ENCODE measurements at regions not wholly inside any gene's neighbourhood (a gene's known extent, or its start where the extent isn't known, plus 50 kb on each side); places are given as distances from the start of the nearest gene placed in this dataset.
"Not testable (repeated sequence)": the region's sequence is repeated elsewhere in the genome, so short reads cannot be mapped to it uniquely, and the experiment has no call there.

DNA sequence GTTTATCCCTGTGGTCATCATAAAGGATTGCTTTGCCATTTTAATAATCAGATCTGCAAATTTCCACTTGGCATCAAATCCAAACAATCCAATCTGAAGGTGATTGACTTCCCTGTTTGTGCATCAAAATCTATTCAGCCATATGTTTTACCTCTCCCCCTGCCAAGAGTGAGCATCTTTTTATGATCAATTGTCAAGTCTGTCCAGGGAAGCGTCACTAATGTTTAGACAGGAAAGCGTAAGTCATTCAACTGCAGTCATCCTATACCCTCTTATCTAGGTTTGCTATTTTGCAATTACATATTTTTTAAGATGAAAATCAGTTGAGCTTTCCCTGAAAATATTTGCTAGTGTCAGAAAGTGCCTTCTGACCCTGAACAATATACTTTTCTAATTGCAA lies 1224.1 kb upstream of the SEL1L start:
- DNase-seq = no peak

GRCh38 chr14:82759656-82760055 lies 1226.0 kb upstream of the SEL1L start:
- DNase-seq = no peak

DNA sequence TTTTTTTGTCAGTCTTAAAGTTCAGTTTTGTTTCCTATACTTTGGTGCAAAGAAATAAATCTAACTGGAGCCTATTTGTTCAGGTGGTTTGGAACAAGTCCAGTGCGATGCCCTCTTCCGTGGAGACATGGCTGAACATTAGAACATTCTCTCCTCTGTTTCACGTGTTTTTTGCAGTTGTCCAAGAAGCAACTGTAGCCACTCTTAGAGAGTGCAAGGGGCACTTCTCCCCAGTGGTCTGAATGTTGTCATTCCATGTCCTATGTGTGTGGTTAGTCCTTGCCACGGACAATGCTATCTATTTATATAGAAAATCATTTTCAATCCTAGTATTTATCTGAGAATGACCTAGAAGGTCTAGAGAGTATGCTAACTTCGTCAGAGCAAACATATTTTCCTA lies 1232.5 kb upstream of the SEL1L start:
- DNase-seq = no peak

DNA sequence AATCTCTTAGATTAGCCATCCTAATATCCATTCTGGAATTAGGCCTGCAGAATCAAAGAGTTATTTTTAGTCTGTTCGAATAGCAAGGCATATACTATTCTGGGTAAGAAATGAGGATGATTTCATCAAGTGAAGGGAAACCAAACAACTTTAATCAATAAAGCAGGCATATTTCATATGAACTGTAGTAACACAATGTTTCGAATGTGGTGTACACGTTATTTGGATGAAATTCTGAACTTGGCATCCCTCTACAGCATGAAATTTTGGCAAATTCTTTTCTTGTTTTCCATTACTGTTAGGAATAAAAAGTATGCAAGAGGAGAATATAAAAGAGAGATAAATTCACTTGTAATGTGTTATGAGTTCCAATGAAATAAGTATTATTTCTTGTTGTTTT lies 1233.3 kb upstream of the SEL1L start:
- DNase-seq = no peak

GRCh38 chr14:82776958-82777357 lies 1243.3 kb upstream of the SEL1L start:
- no peak for DNase-seq

DNA sequence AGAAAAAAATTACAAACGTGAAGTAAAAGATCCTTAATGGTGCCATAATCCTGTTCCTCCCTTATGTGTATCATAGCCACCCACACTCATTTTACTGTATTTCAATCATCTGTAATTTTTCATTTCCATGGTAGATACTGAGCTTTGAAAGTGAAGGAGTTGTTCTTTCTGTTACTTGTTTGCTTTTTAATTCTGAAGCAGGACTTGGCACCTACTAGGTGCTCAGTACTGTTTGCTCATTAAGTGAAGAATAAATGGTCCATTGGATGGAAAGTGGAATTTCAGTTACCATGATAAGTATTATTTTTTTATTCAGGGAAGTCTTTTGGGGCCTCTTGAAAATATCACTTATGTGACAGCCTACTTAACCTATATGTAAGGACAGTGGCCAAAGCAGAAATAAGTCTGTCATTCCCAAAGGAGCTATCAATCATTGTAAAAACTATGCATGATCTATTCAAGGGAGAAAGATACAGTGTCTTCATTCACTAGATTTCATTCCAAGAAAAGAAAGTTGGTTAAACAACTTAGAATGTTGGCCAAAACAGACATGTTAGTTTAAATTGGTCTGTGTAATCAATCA lies 1244.4 kb upstream of the SEL1L start:
- no peak for DNase-seq

- DNase-seq = no peak
Measured at GRCh38 chr14:82778601-82779000, 1244.9 kb upstream of the SEL1L start.

- no peak for DNase-seq
Measured at GRCh38 chr14:82779301-82779700, 1245.6 kb upstream of the SEL1L start.

GRCh38 chr14:82785756-82786482 lies 1252.3 kb upstream of the SEL1L start:
- no peak for DNase-seq

- DNase-seq = no peak
Measured at GRCh38 chr14:82786483-82786880, 1252.8 kb upstream of the SEL1L start.

DNA sequence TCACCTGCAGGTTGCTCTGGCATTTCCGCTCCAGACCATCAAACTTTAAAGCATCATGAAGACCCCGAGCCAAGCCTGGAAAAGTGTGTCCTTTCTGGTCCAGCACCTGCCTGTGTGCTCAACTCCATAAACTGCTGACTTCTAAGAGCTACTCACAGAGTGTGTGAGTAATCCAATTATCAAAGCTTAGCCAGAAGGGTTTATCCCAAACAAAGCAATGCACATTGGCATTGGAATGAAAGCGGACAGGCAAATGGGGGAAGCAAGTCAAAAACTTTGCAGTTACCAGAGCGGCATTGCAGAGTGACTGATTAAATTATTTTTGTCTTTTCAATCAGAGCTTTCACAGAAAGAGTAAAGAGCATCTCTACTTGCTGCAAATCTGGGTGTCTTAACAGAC lies 1262.4 kb upstream of the SEL1L start:
- no peak for DNase-seq

- DNase-seq = no peak
Measured at GRCh38 chr14:82798276-82798675, 1264.6 kb upstream of the SEL1L start.

DNA sequence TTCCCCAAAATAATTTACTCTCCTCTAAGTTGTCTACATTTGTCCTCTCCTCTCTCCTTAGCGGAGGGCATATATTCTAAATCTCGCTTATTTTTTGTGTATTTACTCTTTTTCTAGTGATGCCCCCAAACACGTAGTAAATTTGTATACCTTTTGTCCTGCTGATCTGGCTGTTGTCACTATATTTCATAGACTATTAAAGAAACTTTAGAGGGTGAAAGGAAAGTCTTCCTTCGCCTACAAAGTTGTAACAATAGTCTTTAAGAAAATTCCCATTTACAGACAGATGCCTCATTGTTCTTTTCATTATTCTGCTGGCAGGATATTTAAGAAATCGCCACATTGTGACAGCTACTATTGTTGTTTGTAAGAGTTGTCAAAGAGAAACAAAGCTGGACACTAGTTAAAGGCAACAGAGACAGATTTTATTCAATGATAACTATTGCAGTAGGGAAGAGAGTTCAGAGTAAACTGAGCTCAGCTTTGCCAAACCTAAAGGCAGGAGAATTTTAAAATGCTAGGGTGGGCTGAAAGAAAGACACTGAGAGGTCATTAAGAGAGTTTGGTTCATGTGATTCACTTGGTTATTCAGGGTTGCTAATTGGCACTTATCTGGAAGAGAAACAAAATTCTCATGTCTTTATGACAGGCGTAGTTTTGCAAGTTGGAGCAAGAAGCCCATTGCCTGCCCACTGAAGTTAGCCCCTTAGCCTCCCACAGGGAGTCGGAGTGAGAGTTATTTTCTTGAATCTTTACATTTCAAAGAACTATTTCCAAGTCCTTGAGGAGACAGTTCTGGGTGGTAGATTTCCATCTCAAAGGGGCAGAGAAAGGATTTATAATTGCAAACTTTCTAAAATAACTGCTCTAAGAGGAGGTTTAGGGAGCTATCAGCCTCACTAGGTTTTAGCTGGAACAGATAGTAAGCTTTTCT lies 1272.5 kb upstream of the SEL1L start:
- no peak for DNase-seq

- DNase-seq = no peak
Measured at GRCh38 chr14:82811246-82811645, 1277.6 kb upstream of the SEL1L start.

GRCh38 chr14:82814339-82814738 lies 1280.7 kb upstream of the SEL1L start:
- DNase-seq = not testable (repeated sequence)

DNA sequence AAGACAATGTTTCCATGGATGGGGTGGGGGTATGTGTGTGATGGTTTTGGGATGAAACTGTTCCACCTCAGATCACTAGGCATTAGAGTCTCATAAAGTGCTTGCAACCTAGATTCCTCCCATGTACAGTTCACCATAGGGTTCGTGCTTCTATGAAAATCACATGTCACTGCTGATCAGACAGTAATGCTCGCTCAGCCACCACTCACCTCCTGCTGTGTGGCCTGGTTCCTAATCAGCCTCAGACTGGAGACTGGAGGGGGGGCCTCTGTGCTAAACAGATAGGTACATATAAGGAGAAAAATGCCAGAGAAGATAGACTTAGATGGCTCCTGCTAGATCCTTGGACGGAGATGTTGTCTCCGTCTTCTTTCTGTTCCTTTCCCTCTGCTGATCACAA lies 1296.9 kb upstream of the SEL1L start:
- DNase-seq = no peak

- DNase-seq = no peak
Measured at GRCh38 chr14:82836256-82836950, 1302.8 kb upstream of the SEL1L start.

DNA sequence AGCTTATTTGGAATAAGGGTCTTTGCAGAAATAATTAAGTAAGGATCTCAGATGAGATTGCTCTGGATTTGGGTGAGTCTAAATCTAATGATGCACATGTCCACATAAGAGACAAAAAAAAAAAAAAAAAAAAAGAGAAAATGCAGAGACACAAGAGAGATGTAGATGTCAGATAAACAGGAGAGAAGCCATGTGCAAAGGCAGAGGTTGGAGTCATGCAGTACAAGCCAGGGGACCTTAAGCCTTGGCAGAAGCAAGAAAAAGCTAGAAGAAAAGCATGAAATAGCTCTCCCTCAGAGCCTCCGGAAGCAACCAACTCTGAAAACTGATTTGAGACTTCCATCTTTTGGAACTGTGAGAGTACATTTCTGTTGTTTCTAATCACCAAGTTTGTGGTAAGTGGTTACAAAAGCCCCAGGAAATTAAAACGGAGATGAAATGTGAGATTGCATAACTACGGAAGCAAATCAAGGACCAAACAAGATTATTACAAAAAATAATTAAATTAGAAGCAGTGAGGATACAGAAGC lies 1304.0 kb upstream of the SEL1L start:
- no peak for DNase-seq

DNA sequence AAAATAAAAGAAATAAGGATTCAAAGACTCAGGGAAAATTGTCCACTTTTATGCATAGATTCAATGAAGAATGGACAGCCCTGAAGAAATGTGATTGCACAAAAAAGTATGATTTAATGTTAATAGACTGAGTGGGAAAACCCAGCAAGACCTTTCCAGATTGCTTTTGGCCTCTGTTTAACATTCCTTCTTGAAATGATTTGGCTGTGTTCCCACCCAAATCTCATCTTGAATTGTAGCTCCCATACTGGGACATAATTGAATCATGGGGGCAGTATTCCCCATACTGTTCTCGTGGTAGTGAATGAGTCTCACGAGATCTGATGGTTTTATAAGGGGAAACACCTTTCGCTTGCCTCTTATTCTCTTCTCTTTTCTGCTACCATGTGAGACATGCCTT lies 1316.9 kb upstream of the SEL1L start:
- DNase-seq = no peak

- no peak for DNase-seq
Measured at GRCh38 chr14:82854131-82854530, 1320.5 kb upstream of the SEL1L start.

DNA sequence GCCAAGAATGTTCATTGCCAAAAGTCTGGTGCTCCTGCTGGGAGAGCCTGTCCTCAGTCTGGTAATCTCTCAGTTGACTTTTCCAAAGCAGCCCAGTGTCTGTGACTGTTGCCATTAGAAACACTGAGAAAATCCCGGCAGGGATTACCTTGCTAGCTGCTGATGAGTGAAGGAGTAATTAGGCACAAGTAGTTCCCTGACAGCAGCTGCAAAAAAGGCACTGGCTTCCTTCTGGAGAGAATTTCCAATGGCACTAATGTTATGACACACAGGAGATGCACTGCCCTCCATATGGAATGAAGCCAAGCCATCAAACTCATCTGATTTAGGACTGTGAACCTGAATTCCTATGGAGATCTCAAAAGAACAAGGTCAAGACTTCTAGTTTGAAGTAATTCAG lies 1321.2 kb upstream of the SEL1L start:
- no peak for DNase-seq

DNA sequence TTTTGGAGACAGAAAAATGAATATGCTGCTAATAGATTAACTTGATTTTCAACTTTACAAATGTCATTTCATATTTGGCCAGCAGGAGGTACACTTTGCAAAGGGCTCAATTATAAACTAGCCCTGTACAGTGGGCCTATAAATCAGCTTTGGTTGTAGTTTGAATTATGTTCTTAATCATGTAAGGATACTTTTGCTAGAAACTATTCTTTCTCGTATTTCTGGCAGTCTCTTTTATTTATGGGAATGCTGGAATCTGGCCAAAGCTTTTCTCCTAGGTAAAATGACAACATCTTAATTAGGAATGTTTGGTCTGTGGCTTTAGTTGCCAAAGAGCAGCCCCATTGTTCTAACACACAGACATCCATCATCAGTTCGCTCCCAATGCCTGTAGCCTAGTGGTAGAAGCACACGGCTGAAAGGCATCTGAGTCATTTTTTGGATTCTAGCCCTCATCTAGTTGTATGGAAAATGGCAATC lies 1322.3 kb upstream of the SEL1L start:
- DNase-seq = peak in 2 of 3 donors; percentile 19 to 23

DNA sequence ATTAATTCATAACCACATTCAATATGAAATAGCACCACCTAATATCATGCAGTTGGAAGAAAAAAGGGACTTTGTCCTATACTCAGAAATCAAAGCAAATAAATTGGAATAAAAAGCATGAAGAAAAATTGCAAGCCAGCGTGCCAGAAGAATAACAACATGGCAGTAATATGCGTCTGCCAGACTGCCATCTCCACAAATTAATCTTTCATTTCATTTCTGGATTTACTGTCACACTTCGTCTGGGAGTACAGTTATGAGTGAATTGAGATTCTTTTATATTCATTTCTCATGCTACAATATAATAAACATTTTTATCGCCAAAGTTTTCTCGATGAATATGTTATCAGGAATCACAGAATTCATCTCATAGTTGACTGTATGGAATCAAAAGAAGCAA lies 1327.7 kb upstream of the SEL1L start:
- no peak for DNase-seq

All from suppressor macrophage treated with lipopolysaccharide for 1 hour (primary cell).